ENCODE measurements at regions not wholly inside any gene's neighbourhood (a gene's known extent, or its start where the extent isn't known, plus 50 kb on each side); places are given as distances from the start of the nearest gene placed in this dataset.

- ATAC-seq (ENCODE audit: insufficient read depth, low read depth) (no peak), DNase-seq (no peak)
- Histone ChIP-seq H3K4me1 (ENCODE audit: insufficient read depth, low read length) (no peaks in the 10 kb centered on the region), H3K27ac (ENCODE audit: low read length) (no peak overlapping the region), H3K4me2 (ENCODE audit: insufficient read depth, low read length) (no peak overlapping the region), H3K9me3 (ENCODE audit: insufficient read depth, low read length, severe bottlenecking) (no peaks in the 10 kb centered on the region), H3K27me3 (ENCODE audit: insufficient read depth, low read length, poor library complexity) (no peaks in the 10 kb centered on the region), H3K36me3 (ENCODE audit: insufficient read depth, low read length) (no peaks in the 10 kb centered on the region), H3K9ac (ENCODE audit: low read depth, low read length) (no peak overlapping the region), H4K20me1 (ENCODE audit: insufficient read depth, low read length) (no peaks in the 10 kb centered on the region), H3K4me3 (ENCODE audit: low read depth in 1 of 2, low read length in 2 of 2) (no peak overlapping the region), H3K79me2 (ENCODE audit: insufficient read depth, low read length) (no peaks in the 10 kb centered on the region), H2AFZ (ENCODE audit: low read depth, low read length) (no peak overlapping the region)
- TF ChIP-seq CTCF (IDR thresholded peaks at IDR 0.05; ENCODE audit: borderline replicate concordance, extremely low read depth, low read length, poor library complexity, severe bottlenecking), result no peak
- no peak for TF ChIP-seq EZH2 (IDR thresholded peaks at IDR 0.05; ENCODE audit: borderline replicate concordance, low read depth, low read length, severe bottlenecking)
These were observed 117.5 kb downstream of the MED10 start for GRCh38 chr5:6260846-6261245.

- Histone ChIP-seq H3K4me1 (ENCODE audit: insufficient read depth, low read length) (no peaks in the 10 kb centered on the region), H3K9ac (ENCODE audit: low read depth, low read length) (no peak overlapping the region), H3K36me3 (ENCODE audit: insufficient read depth, low read length) (no peaks in the 10 kb centered on the region), H3K4me3 (ENCODE audit: low read depth in 1 of 2, low read length in 2 of 2) (no peak overlapping the region), H3K4me2 (ENCODE audit: insufficient read depth, low read length) (no peak overlapping the region), H3K27ac (ENCODE audit: low read length) (no peak overlapping the region), H3K27me3 (ENCODE audit: insufficient read depth, low read length, poor library complexity) (no peaks in the 10 kb centered on the region), H3K79me2 (ENCODE audit: insufficient read depth, low read length) (no peaks in the 10 kb centered on the region), H4K20me1 (ENCODE audit: insufficient read depth, low read length) (no peaks in the 10 kb centered on the region), H3K9me3 (ENCODE audit: insufficient read depth, low read length, severe bottlenecking) (no peaks in the 10 kb centered on the region), H2AFZ (ENCODE audit: low read depth, low read length) (no peak overlapping the region)
- TF ChIP-seq CTCF (IDR thresholded peaks at IDR 0.05; ENCODE audit: borderline replicate concordance, extremely low read depth, low read length, poor library complexity, severe bottlenecking), result no peak
- no peak for TF ChIP-seq EZH2 (IDR thresholded peaks at IDR 0.05; ENCODE audit: borderline replicate concordance, low read depth, low read length, severe bottlenecking)
- DNase-seq, result no peak
- ATAC-seq (ENCODE audit: insufficient read depth, low read depth), result no peak
These were observed 121.4 kb downstream of the MED10 start for GRCh38 chr5:6256901-6257300.

- no peak overlapping the region for H3K4me3 ChIP-seq (ENCODE audit: low read depth in 1 of 2, low read length in 2 of 2)
- DNase-seq (no peak), ATAC-seq (ENCODE audit: insufficient read depth, low read depth) (no peak)
- H3K27me3 ChIP-seq (ENCODE audit: insufficient read depth, low read length, poor library complexity), result no peaks in the 10 kb centered on the region
- H2AFZ ChIP-seq (ENCODE audit: low read depth, low read length), result no peak overlapping the region
- TF ChIP-seq CTCF (IDR thresholded peaks at IDR 0.05; ENCODE audit: borderline replicate concordance, extremely low read depth, low read length, poor library complexity, severe bottlenecking), result no peak
- no peak for TF ChIP-seq EZH2 (IDR thresholded peaks at IDR 0.05; ENCODE audit: borderline replicate concordance, low read depth, low read length, severe bottlenecking)
- no peak overlapping the region for H3K9ac ChIP-seq (ENCODE audit: low read depth, low read length)
- H3K4me2 ChIP-seq (ENCODE audit: insufficient read depth, low read length), result no peak overlapping the region
- no peaks in the 10 kb centered on the region for H3K79me2 ChIP-seq (ENCODE audit: insufficient read depth, low read length)
- H3K4me1 ChIP-seq (ENCODE audit: insufficient read depth, low read length), result no peaks in the 10 kb centered on the region
- no peak overlapping the region for H3K27ac ChIP-seq (ENCODE audit: low read length)
- H3K9me3 ChIP-seq (ENCODE audit: insufficient read depth, low read length, severe bottlenecking), result no peaks in the 10 kb centered on the region
- no peaks in the 10 kb centered on the region for H3K36me3 ChIP-seq (ENCODE audit: insufficient read depth, low read length)
- H4K20me1 ChIP-seq (ENCODE audit: insufficient read depth, low read length), result no peaks in the 10 kb centered on the region
These were observed 122.4 kb downstream of the MED10 start for GRCh38 chr5:6255956-6256355.

- Histone ChIP-seq H3K27ac (ENCODE audit: low read length) (no peak overlapping the region), H3K36me3 (ENCODE audit: insufficient read depth, low read length) (no peaks in the 10 kb centered on the region), H3K4me3 (ENCODE audit: low read depth in 1 of 2, low read length in 2 of 2) (no peak overlapping the region), H3K9me3 (ENCODE audit: insufficient read depth, low read length, severe bottlenecking) (no peaks in the 10 kb centered on the region), H3K4me2 (ENCODE audit: insufficient read depth, low read length) (no peak overlapping the region), H2AFZ (ENCODE audit: low read depth, low read length) (no peak overlapping the region), H3K27me3 (ENCODE audit: insufficient read depth, low read length, poor library complexity) (no peaks in the 10 kb centered on the region), H4K20me1 (ENCODE audit: insufficient read depth, low read length) (no peaks in the 10 kb centered on the region), H3K79me2 (ENCODE audit: insufficient read depth, low read length) (no peaks in the 10 kb centered on the region), H3K4me1 (ENCODE audit: insufficient read depth, low read length) (no peaks in the 10 kb centered on the region), H3K9ac (ENCODE audit: low read depth, low read length) (no peak overlapping the region)
- ATAC-seq (ENCODE audit: insufficient read depth, low read depth), result no peak
- DNase-seq, result no peak
- TF ChIP-seq EZH2 (IDR thresholded peaks at IDR 0.05; ENCODE audit: borderline replicate concordance, low read depth, low read length, severe bottlenecking), result no peak
- no peak for TF ChIP-seq CTCF (IDR thresholded peaks at IDR 0.05; ENCODE audit: borderline replicate concordance, extremely low read depth, low read length, poor library complexity, severe bottlenecking)
These were observed 124.5 kb downstream of the MED10 start for GRCh38 chr5:6253846-6254245.
